ENCODE measurements at regions not wholly inside any gene's neighbourhood (a gene's known extent, or its start where the extent isn't known, plus 50 kb on each side); places are given as distances from the start of the nearest gene placed in this dataset.

- no peak for DNase-seq
- no peak for TF ChIP-seq CTCF (IDR thresholded peaks at IDR 0.05; ENCODE audit: low read depth, low read length)
- Histone ChIP-seq H3K9me3 (no peaks in the 10 kb centered on the region; the same call in 1 of the 2 replicates), H3K4me3 (ENCODE audit: low read depth, low read length) (no peak overlapping the region), H3K27me3 (no peaks in the 10 kb centered on the region), H3K36me3 (no peaks in the 10 kb centered on the region), H3K4me1 (peaks cover 8% of the 10 kb centered on the region)
Observed at GRCh38 chr2:128472789-128473174, 154.1 kb upstream of the HS6ST1 start.

- H3K9me3 ChIP-seq, result no peaks in the 10 kb centered on the region; the same call in 1 of the 2 replicates
- peak overlapping the region; percentile 36 for H3K4me3 ChIP-seq (ENCODE audit: low read depth, low read length)
- H3K27me3 ChIP-seq, result no peaks in the 10 kb centered on the region
- peaks cover 8% of the 10 kb centered on the region for H3K4me1 ChIP-seq
- DNase-seq, result peak; percentile 51
- TF ChIP-seq CTCF (IDR thresholded peaks at IDR 0.05; ENCODE audit: low read depth, low read length), result no peak
- H3K36me3 ChIP-seq, result no peaks in the 10 kb centered on the region
Observed at GRCh38 chr2:128473175-128474035, 154.7 kb upstream of the HS6ST1 start.

GRCh38 chr2:128474036-128474955, 155.6 kb upstream of the HS6ST1 start:
- H3K27me3 ChIP-seq, result no peaks in the 10 kb centered on the region
- H3K4me3 ChIP-seq (ENCODE audit: low read depth, low read length), result no peak overlapping the region; the same call in 1 of the 2 replicates
- no peaks in the 10 kb centered on the region; the same call in 1 of the 2 replicates for H3K9me3 ChIP-seq
- peaks cover 8% of the 10 kb centered on the region for H3K4me1 ChIP-seq
- no peaks in the 10 kb centered on the region for H3K36me3 ChIP-seq
- no peak for TF ChIP-seq CTCF (IDR thresholded peaks at IDR 0.05; ENCODE audit: low read depth, low read length)
- DNase-seq, result no peak

- Histone ChIP-seq H3K4me1 (peaks cover 8% of the 10 kb centered on the region), H3K9me3 (no peaks in the 10 kb centered on the region; the same call in 1 of the 2 replicates), H3K36me3 (no peaks in the 10 kb centered on the region), H3K27me3 (no peaks in the 10 kb centered on the region), H3K4me3 (ENCODE audit: low read depth, low read length) (no peak overlapping the region)
- DNase-seq, result no peak
- no peak for TF ChIP-seq CTCF (IDR thresholded peaks at IDR 0.05; ENCODE audit: low read depth, low read length)
Observed at GRCh38 chr2:128474962-128475361, 156.3 kb upstream of the HS6ST1 start.

GRCh38 chr2:128475427-128476211, 157.0 kb upstream of the HS6ST1 start:
- H3K4me3 ChIP-seq (ENCODE audit: low read depth, low read length), result no peak overlapping the region
- peaks cover 8% of the 10 kb centered on the region for H3K4me1 ChIP-seq
- no peak for TF ChIP-seq CTCF (IDR thresholded peaks at IDR 0.05; ENCODE audit: low read depth, low read length)

More at GRCh38 chr2:128475427-128476211, 157.0 kb upstream of the HS6ST1 start:
- no peaks in the 10 kb centered on the region for H3K36me3 ChIP-seq
- H3K27me3 ChIP-seq, result no peaks in the 10 kb centered on the region
- DNase-seq, result no peak
- no peaks in the 10 kb centered on the region for H3K9me3 ChIP-seq
